ENCODE measurements at regions not wholly inside any gene's neighbourhood (a gene's known extent, or its start where the extent isn't known, plus 50 kb on each side); places are given as distances from the start of the nearest gene placed in this dataset.

DNA sequence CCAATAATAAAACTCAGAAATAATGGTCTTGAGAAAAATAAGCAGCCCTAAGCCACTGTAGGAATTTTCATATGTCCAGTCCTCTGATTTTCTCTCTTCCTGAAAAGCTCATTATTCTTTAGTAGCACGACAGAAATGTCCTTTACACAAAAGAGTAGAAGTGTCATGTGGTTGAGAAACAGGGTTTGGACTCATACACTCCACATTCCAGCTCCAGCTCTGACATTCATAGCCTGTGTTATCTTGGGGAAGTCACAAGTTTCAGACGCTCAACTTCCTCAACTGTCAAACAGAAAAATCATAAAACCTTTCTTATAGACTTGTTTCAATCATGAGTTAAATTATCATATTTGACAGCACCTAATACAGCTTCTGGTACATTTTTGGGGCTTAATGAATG, 511.5 kb downstream of the TNS1 start:
- H2AFZ ChIP-seq: no peak overlapping the region
- DNase-seq (ENCODE audit: low spot score): peak; percentile 23
- no peaks in the 10 kb centered on the region for H3K27me3 ChIP-seq
- H3K4me1 ChIP-seq (ENCODE audit: insufficient read depth): no peaks in the 10 kb centered on the region
- no peak overlapping the region for H3K4me3 ChIP-seq
- TF ChIP-seq, protein P1, sequence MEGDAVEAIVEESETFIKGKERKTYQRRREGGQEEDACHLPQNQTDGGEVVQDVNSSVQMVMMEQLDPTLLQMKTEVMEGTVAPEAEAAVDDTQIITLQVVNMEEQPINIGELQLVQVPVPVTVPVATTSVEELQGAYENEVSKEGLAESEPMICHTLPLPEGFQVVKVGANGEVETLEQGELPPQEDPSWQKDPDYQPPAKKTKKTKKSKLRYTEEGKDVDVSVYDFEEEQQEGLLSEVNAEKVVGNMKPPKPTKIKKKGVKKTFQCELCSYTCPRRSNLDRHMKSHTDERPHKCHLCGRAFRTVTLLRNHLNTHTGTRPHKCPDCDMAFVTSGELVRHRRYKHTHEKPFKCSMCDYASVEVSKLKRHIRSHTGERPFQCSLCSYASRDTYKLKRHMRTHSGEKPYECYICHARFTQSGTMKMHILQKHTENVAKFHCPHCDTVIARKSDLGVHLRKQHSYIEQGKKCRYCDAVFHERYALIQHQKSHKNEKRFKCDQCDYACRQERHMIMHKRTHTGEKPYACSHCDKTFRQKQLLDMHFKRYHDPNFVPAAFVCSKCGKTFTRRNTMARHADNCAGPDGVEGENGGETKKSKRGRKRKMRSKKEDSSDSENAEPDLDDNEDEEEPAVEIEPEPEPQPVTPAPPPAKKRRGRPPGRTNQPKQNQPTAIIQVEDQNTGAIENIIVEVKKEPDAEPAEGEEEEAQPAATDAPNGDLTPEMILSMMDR (IDR thresholded peaks at IDR 0.05; ENCODE audit: poor library complexity): no peak
- no peak for TF ChIP-seq EZH2 (IDR thresholded peaks at IDR 0.05; ENCODE audit: borderline replicate concordance)
- TF ChIP-seq EZH2phosphoT487 (IDR thresholded peaks at IDR 0.05; ENCODE audit: low read depth, severe bottlenecking, unreplicated experiment): no peak
- H3K9me2 ChIP-seq (replicated peaks; ENCODE audit: insufficient read depth): no peaks in the 10 kb centered on the region
- H3K27ac ChIP-seq: peak overlapping the region; percentile 56
- H4K20me1 ChIP-seq (ENCODE audit: insufficient read depth, poor library complexity, severe bottlenecking): no peaks in the 10 kb centered on the region
- no peaks in the 10 kb centered on the region for H3K9me3 ChIP-seq (ENCODE audit: low read depth)
- no peaks in the 10 kb centered on the region for H3K36me3 ChIP-seq (replicated peaks; ENCODE audit: insufficient read depth, low read depth)
- H3K4me2 ChIP-seq: no peak overlapping the region
- WGBS (ENCODE audit: low lambda C conversion rate, missing lambda C conversion rate): 68% methylated on average over 2 of the region's 2 CpGs
- H3K79me2 ChIP-seq: no peaks in the 10 kb centered on the region

DNA sequence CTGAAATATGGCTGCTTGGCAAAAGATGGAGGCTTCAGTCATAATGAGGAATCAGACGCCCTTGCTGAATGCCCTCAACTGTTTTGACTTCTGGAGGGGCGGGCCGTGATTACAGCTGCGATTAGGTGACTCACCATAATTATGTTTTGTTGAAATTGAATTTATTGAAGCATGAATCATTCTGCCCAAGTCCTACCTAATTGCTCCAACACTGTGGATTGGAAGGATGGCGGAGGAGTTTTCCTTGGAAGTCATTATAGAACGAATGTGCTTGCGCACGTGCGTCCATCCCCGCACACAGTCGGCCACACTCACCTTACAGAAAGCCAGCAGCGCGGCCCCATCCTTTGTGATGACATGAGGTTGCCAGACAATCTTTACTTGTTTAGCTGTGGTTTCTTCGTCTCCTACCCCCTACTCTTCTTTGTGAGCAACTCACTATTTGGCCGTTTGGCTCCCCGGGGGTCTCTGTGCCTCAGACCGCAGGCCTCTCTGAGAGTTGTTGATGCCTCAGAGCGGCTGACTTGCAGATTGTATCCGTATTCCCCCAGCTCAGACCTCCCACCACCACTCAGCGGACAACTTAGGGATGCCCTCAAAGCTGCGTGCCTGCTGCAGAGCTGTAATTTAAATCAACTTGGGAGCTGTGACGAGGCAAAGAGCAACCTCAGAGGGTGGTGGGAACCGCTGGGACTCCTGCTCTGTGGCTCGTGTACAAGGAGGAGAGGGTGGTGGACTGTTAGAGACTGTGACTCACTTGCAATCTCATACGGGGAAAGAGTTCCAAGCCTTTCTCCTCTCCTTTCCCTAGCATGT, 513.4 kb downstream of the TNS1 start:
- Histone ChIP-seq H3K9me2 (replicated peaks; ENCODE audit: insufficient read depth) (no peaks in the 10 kb centered on the region), H4K20me1 (ENCODE audit: insufficient read depth, poor library complexity, severe bottlenecking) (no peaks in the 10 kb centered on the region), H3K36me3 (replicated peaks; ENCODE audit: insufficient read depth, low read depth) (no peaks in the 10 kb centered on the region), H3K27me3 (no peaks in the 10 kb centered on the region), H3K4me3 (no peak overlapping the region), H2AFZ (no peak overlapping the region), H3K9me3 (ENCODE audit: low read depth) (no peaks in the 10 kb centered on the region), H3K4me1 (ENCODE audit: insufficient read depth) (no peaks in the 10 kb centered on the region), H3K27ac (no peak overlapping the region), H3K79me2 (no peaks in the 10 kb centered on the region), H3K4me2 (no peak overlapping the region)
- no peak for DNase-seq (ENCODE audit: low spot score)
- TF ChIP-seq EZH2phosphoT487 (IDR thresholded peaks at IDR 0.05; ENCODE audit: low read depth, severe bottlenecking, unreplicated experiment) (no peak), EZH2 (IDR thresholded peaks at IDR 0.05; ENCODE audit: borderline replicate concordance) (no peak)
- WGBS (ENCODE audit: low lambda C conversion rate, missing lambda C conversion rate): 79% methylated on average over 25 of the region's 25 CpGs

DNA sequence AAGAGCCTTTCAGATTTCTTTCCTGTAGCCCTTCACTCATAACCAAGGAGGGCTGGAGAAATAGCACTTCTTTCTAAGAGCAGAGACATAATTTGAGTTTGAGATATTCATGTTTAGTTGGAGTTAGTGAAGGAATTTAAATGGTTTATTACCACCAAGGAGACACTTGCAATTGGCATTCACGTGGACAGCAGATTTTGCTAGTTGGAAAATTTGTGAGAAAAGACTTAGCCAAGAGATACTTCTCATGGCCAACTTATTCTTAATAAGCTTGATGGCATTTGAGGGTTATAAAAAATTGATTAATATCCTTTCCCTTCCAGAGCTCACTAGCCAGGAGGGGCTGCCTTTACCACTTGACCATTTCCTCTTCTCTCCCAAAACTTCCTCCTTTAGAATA, 518.7 kb downstream of the TNS1 start:
- no peak overlapping the region for H3K27ac ChIP-seq
- DNase-seq (ENCODE audit: low spot score): no peak
- no peaks in the 10 kb centered on the region for H3K9me2 ChIP-seq (replicated peaks; ENCODE audit: insufficient read depth)
- no peaks in the 10 kb centered on the region for H3K27me3 ChIP-seq
- H3K4me2 ChIP-seq: no peak overlapping the region
- peaks cover 5% of the 10 kb centered on the region for H3K4me1 ChIP-seq (ENCODE audit: insufficient read depth)
- H3K9me3 ChIP-seq (ENCODE audit: low read depth): no peaks in the 10 kb centered on the region
- no peak overlapping the region for H3K4me3 ChIP-seq
- WGBS (ENCODE audit: low lambda C conversion rate, missing lambda C conversion rate): 94% methylated on average over 1 of the region's 1 CpG
- no peaks in the 10 kb centered on the region for H3K79me2 ChIP-seq
- no peaks in the 10 kb centered on the region for H4K20me1 ChIP-seq (ENCODE audit: insufficient read depth, poor library complexity, severe bottlenecking)
- H3K36me3 ChIP-seq (replicated peaks; ENCODE audit: insufficient read depth, low read depth): no peaks in the 10 kb centered on the region
- no peak for TF ChIP-seq EZH2 (IDR thresholded peaks at IDR 0.05; ENCODE audit: borderline replicate concordance)
- TF ChIP-seq EZH2phosphoT487 (IDR thresholded peaks at IDR 0.05; ENCODE audit: low read depth, severe bottlenecking, unreplicated experiment): no peak
- TF ChIP-seq, protein P1 (IDR thresholded peaks at IDR 0.05; ENCODE audit: poor library complexity): no peak
- H2AFZ ChIP-seq: no peak overlapping the region

DNA sequence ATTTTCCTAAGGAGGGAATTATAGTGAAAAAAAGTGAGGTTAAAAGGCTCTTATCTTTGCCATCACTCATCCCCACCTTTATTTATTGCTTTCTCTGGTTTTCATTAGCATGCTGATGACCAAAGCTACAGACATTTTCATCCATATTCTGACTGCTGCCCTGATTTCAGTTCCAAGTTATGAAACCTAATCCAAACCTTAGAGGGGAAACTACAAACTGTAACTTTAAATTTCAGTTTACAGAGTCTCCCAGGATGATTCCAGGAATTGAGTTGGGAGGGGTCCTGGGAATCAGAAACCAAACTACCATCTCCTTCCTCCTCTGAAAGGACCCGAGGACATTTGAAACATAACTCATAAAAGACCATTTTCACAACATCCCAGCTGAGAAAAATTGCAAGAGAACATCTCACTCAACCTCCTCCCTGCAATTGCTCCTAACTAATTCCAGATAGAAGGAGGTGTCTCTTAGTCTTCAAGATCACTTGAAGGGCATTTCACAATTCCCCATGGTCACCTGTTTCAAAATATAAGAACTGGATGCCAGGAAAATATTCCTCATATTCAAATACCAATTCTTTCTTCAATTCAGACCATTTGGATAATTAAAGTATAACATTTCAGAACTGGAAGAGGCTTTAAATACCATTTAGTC, 520.6 kb downstream of the TNS1 start:
- H3K9me2 ChIP-seq (replicated peaks; ENCODE audit: insufficient read depth): no peaks in the 10 kb centered on the region
- no peak overlapping the region for H2AFZ ChIP-seq
- DNase-seq (ENCODE audit: low spot score): no peak
- no peaks in the 10 kb centered on the region for H3K36me3 ChIP-seq (replicated peaks; ENCODE audit: insufficient read depth, low read depth)
- peaks cover 5% of the 10 kb centered on the region for H3K4me1 ChIP-seq (ENCODE audit: insufficient read depth)
- no peaks in the 10 kb centered on the region for H3K79me2 ChIP-seq
- no peaks in the 10 kb centered on the region for H3K27me3 ChIP-seq
- no peaks in the 10 kb centered on the region for H4K20me1 ChIP-seq (ENCODE audit: insufficient read depth, poor library complexity, severe bottlenecking)
- WGBS (ENCODE audit: low lambda C conversion rate, missing lambda C conversion rate): 53% methylated on average over 1 of the region's 1 CpG
- H3K9me3 ChIP-seq (ENCODE audit: low read depth): no peaks in the 10 kb centered on the region
- no peak overlapping the region for H3K4me3 ChIP-seq
- peak overlapping the region; percentile 13 for H3K27ac ChIP-seq
- no peak overlapping the region for H3K4me2 ChIP-seq
- TF ChIP-seq, protein P1 (IDR thresholded peaks at IDR 0.05; ENCODE audit: poor library complexity): no peak
- TF ChIP-seq EZH2phosphoT487 (IDR thresholded peaks at IDR 0.05; ENCODE audit: low read depth, severe bottlenecking, unreplicated experiment) (no peak), EZH2 (IDR thresholded peaks at IDR 0.05; ENCODE audit: borderline replicate concordance) (no peak)
